ENCODE measurements at regions not wholly inside any gene's neighbourhood (a gene's known extent, or its start where the extent isn't known, plus 50 kb on each side); places are given as distances from the start of the nearest gene placed in this dataset.

- DNase-seq (ENCODE audit: low read depth) = no peak
Observed at GRCh38 chr14:97524589-97525319, 727.6 kb downstream of the VRK1 start.

- DNase-seq (ENCODE audit: low read depth) = no peak
Observed at GRCh38 chr14:97527993-97528392, 730.8 kb downstream of the VRK1 start.

- no peak for DNase-seq (ENCODE audit: low read depth)
Observed at GRCh38 chr14:97532052-97532451, 734.9 kb downstream of the VRK1 start.

- no peak for DNase-seq (ENCODE audit: low read depth)
Observed at GRCh38 chr14:97536421-97536820, 739.2 kb downstream of the VRK1 start.

- no peak for DNase-seq (ENCODE audit: low read depth)
Observed at GRCh38 chr14:97538749-97539410, 741.7 kb downstream of the VRK1 start.

GRCh38 chr14:97539411-97539795, 742.2 kb downstream of the VRK1 start:
- DNase-seq (ENCODE audit: low read depth) = no peak

GRCh38 chr14:97539884-97540283, 742.7 kb downstream of the VRK1 start:
- DNase-seq (ENCODE audit: low read depth) = no peak

- DNase-seq (ENCODE audit: low read depth) = no peak
Observed at GRCh38 chr14:97543221-97543620, 746.0 kb downstream of the VRK1 start.

- no peak for DNase-seq (ENCODE audit: low read depth)
Observed at GRCh38 chr14:97543816-97544215, 746.6 kb downstream of the VRK1 start.

- no peak for DNase-seq (ENCODE audit: low read depth)
Observed at GRCh38 chr14:97544571-97544970, 747.4 kb downstream of the VRK1 start.

- DNase-seq (ENCODE audit: low read depth) = no peak
Observed at GRCh38 chr14:97546491-97547230, 749.5 kb downstream of the VRK1 start.

- DNase-seq (ENCODE audit: low read depth) = no peak
Observed at GRCh38 chr14:97550463-97550862, 753.3 kb downstream of the VRK1 start.

GRCh38 chr14:97554597-97554996, 757.4 kb downstream of the VRK1 start:
- no peak for DNase-seq (ENCODE audit: low read depth)

- no peak for DNase-seq (ENCODE audit: low read depth)
Observed at GRCh38 chr14:97564334-97564733, 767.2 kb downstream of the VRK1 start.

GRCh38 chr14:97571201-97571600, 774.0 kb downstream of the VRK1 start:
- DNase-seq (ENCODE audit: low read depth) = no peak

GRCh38 chr14:97571866-97572555, 774.8 kb downstream of the VRK1 start:
- no peak for DNase-seq (ENCODE audit: low read depth)

- DNase-seq (ENCODE audit: low read depth) = no peak
Observed at GRCh38 chr14:97572583-97573458, 775.6 kb downstream of the VRK1 start.

- no peak for DNase-seq (ENCODE audit: low read depth)
Observed at GRCh38 chr14:97575677-97576076, 778.5 kb downstream of the VRK1 start.

GRCh38 chr14:97578982-97579548, 781.9 kb downstream of the VRK1 start:
- DNase-seq (ENCODE audit: low read depth) = no peak

GRCh38 chr14:97581016-97581415, 783.8 kb downstream of the VRK1 start:
- no peak for DNase-seq (ENCODE audit: low read depth)

GRCh38 chr14:97582022-97582421, 784.8 kb downstream of the VRK1 start:
- no peak for DNase-seq (ENCODE audit: low read depth)

All from fibroblast of gingiva (primary cell).